ENCODE measurements at regions not wholly inside any gene's neighbourhood (a gene's known extent, or its start where the extent isn't known, plus 50 kb on each side); places are given as distances from the start of the nearest gene placed in this dataset.
"Not testable (repeated sequence)": the region's sequence is repeated elsewhere in the genome, so short reads cannot be mapped to it uniquely, and the experiment has no call there.

DNA sequence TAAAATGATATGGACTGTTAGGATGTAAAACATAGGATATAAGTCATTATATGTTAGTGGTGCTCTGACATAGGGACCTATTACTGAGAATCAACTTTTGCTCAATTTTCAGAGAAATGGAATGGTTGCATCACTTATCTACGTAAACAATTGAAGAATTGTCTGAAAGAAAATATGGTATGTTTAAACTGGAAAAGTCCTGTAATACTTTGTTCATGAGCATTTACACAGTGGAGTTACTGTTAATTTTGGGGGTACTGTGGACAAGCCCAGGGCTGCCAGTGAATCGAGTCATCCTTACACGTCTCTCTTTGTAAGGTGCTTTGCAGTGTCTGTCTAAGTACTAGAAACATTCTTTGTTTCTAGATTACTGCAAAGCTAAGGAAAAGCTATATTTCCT, 152.0 kb downstream of the ZNF22 start:
- no peaks in the 10 kb centered on the region for H3K27me3 ChIP-seq (ENCODE audit: control insufficient read depth, insufficient read depth, low read length)
- no peak for DNase-seq (ENCODE audit: low read depth)
- H3K4me3 ChIP-seq (ENCODE audit: low read depth, low read length), result no peak overlapping the region
- POLR2A ChIA-PET, result no interaction called here
- H3K36me3 ChIP-seq (ENCODE audit: control insufficient read depth, insufficient read depth, low read length), result no peaks in the 10 kb centered on the region
- TF ChIP-seq, protein P1, sequence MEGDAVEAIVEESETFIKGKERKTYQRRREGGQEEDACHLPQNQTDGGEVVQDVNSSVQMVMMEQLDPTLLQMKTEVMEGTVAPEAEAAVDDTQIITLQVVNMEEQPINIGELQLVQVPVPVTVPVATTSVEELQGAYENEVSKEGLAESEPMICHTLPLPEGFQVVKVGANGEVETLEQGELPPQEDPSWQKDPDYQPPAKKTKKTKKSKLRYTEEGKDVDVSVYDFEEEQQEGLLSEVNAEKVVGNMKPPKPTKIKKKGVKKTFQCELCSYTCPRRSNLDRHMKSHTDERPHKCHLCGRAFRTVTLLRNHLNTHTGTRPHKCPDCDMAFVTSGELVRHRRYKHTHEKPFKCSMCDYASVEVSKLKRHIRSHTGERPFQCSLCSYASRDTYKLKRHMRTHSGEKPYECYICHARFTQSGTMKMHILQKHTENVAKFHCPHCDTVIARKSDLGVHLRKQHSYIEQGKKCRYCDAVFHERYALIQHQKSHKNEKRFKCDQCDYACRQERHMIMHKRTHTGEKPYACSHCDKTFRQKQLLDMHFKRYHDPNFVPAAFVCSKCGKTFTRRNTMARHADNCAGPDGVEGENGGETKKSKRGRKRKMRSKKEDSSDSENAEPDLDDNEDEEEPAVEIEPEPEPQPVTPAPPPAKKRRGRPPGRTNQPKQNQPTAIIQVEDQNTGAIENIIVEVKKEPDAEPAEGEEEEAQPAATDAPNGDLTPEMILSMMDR (IDR thresholded peaks at IDR 0.05; ENCODE audit: insufficient read depth, low read depth, low read length), result no peak
- CTCF ChIA-PET, result no interaction called here

DNA sequence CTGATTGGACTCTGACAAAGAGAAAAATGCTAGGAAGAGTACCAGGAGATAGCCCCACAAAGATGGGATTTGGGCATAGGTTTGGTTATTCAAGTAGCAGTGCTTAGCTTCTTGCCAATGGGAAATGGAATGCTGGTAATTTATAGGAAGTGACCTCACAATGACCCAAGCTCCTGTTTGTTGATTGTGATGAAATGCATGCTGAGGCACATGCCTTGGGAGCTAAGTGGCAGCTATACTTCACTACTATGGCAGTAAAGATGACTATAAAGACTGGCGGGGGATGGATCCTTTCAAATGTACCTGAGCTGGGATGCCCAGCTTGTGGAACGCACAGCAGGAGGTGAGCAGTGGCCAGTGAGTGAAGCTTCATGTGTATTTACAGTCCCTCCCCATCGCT, 153.8 kb downstream of the ZNF22 start:
- POLR2A ChIA-PET, result no interaction called here
- Histone ChIP-seq H3K4me3 (ENCODE audit: low read depth, low read length) (no peak overlapping the region), H3K36me3 (ENCODE audit: control insufficient read depth, insufficient read depth, low read length) (no peaks in the 10 kb centered on the region), H3K27me3 (ENCODE audit: control insufficient read depth, insufficient read depth, low read length) (no peaks in the 10 kb centered on the region)
- TF ChIP-seq, protein P1 (IDR thresholded peaks at IDR 0.05; ENCODE audit: insufficient read depth, low read depth, low read length), result no peak
- DNase-seq (ENCODE audit: low read depth), result no peak
- CTCF ChIA-PET, result no interaction called here

DNA sequence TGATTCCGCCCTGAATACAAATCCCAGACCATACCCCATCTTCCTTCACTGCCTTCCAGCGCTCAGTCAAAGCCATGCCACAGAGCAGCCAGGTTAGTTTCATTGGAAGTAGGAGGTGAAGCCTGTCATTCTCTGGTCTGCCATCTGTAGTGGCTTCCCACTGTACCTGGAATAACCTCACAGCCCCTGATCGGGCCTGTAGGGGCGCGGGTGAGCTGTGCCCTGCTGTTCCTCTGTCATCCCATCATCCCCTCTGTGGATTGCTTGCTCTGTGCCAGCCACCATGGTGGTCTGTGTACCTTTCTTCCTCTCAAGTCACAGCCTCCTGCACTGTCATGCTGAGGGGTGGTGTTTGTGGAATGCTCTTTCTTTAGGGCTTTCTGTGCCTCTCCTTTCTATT, 155.1 kb downstream of the ZNF22 start:
- H3K27me3 ChIP-seq (ENCODE audit: control insufficient read depth, insufficient read depth, low read length), result no peaks in the 10 kb centered on the region
- TF ChIP-seq, protein P1 (IDR thresholded peaks at IDR 0.05; ENCODE audit: insufficient read depth, low read depth, low read length), result no peak
- H3K36me3 ChIP-seq (ENCODE audit: control insufficient read depth, insufficient read depth, low read length), result no peaks in the 10 kb centered on the region
- ChIA-PET CTCF (no interaction called here), POLR2A (no interaction called here)
- H3K4me3 ChIP-seq (ENCODE audit: low read depth, low read length), result no peak overlapping the region
- no peak for DNase-seq (ENCODE audit: low read depth)

DNA sequence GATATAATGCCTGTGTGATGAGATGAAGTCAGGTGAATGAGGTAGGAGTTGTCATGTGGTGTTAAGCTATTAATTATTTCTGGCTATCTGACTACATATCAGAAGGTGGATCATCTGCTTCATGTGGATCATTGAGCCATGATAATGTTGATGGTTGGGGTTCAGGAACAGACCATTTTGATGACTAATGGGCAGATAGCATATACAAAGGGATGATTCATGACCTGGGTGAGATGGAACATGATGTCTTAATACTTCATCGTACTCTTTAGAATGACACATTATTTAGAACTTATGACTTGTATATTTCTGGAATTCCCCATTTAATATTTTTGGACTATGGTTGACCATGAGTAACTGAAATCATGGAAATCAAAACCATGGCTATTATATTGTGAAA, 155.1 kb downstream of the OR13A1 start:
- CTCF ChIA-PET, result no interaction called here
- DNase-seq (ENCODE audit: low read depth), result no peak
- Histone ChIP-seq H3K27me3 (ENCODE audit: control insufficient read depth, insufficient read depth, low read length) (no peaks in the 10 kb centered on the region), H3K36me3 (ENCODE audit: control insufficient read depth, insufficient read depth, low read length) (no peaks in the 10 kb centered on the region), H3K4me3 (ENCODE audit: low read depth, low read length) (no peak overlapping the region)
- TF ChIP-seq, protein P1 (IDR thresholded peaks at IDR 0.05; ENCODE audit: insufficient read depth, low read depth, low read length), result no peak
- POLR2A ChIA-PET, result no interaction called here

DNA sequence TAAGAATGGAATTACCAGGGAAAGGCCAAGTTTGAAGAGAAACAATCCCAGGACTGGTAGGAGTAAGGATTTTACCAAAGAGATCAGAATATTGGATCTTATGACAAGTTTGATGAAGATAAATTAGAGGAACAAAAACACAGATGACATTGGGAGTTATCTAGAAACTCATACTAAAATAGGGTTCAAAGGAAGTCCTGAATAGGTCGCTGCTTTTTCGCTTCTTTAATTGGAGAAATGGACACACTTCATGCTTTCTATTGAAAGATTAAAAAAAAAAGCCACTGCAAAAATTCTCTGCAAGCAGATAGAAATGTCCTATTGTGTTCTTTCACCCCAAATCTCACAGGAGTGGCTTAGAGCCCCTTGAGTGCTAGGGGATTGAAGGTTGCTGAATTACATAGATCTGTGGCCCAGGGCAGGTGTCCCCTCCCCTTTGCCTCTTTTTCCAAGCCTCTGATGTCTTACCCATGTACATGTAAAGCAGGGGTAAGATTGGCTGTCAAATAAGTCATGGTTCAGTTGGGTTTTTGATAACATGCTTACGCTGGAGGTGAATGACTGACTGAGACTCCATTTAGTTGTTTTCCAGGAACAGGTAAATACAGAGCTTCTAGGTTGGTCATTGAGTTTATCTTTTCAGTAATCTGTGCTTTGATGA, 152.0 kb downstream of the OR13A1 start:
- TF ChIP-seq, protein P1 (IDR thresholded peaks at IDR 0.05; ENCODE audit: insufficient read depth, low read depth, low read length), result no peak

DNA sequence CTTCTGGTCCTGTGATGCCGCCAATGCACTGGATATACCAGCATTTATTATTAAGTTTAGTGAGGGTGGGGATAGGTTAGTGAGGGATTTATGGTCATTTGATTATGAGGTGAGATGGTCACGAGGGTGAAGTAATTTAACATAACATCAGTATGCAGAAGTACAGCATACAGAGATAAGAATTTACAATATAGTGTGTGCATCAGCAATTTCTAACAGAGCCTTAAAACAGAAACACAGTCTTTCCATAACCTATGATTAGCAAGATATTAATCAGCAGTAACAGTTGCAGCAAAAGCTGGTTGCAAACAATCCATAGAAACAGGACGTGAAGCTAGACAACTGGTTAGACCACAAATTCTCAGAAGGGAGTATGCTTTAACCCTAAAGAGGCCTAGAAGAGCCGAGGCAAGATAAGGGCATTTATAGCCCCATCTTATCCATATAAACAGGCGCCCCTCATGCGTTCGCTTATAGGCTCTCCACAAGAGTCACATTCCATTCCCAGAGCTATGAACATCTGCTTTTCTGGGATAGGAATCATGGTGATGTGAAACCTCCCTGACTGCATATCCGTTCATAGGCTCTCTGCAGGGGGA, 139.8 kb downstream of the OR13A1 start:
- POLR2A ChIA-PET; CTCF ChIA-PET; H3K36me3 ChIP-seq (ENCODE audit: control insufficient read depth, insufficient read depth, low read length); H3K27me3 ChIP-seq (ENCODE audit: control insufficient read depth, insufficient read depth, low read length); H3K4me3 ChIP-seq (ENCODE audit: low read depth, low read length); DNase-seq (ENCODE audit: low read depth): not testable (repeated sequence)

More for the DNA sequence above, 152.0 kb downstream of the OR13A1 start:
- no peak for DNase-seq (ENCODE audit: low read depth)
- POLR2A ChIA-PET, result no interaction called here
- H3K27me3 ChIP-seq (ENCODE audit: control insufficient read depth, insufficient read depth, low read length), result no peaks in the 10 kb centered on the region
- CTCF ChIA-PET, result no interaction called here
- H3K4me3 ChIP-seq (ENCODE audit: low read depth, low read length), result no peak overlapping the region
- H3K36me3 ChIP-seq (ENCODE audit: control insufficient read depth, insufficient read depth, low read length), result no peaks in the 10 kb centered on the region

All from BJ (cell line).